Retinal pigment epithelial cell (primary cell): ENCODE measurements at regions not wholly inside any gene's neighbourhood (a gene's known extent, or its start where the extent isn't known, plus 50 kb on each side); places are given as distances from the start of the nearest gene placed in this dataset.

Source experiments
- DNase-seq: peaks from one replicate; pipeline ENCODE4 v3.0.0-alpha.2; 2010; ENCODE audit warnings: low read depth
- H3K4me3 ChIP-seq: 2 replicates; pipeline ENCODE4 v1.5.1; 2011; ENCODE audit warnings: mild to moderate bottlenecking, low read length, control low read depth, moderate library complexity
- TF ChIP-seq, protein P1 (sequence below): conservative IDR thresholded peaks from 2 replicates; pipeline ENCODE4 v1.5.1; 2011; ENCODE audit warnings: low read depth, low read length, control low read depth, inconsistent platforms

DNA sequence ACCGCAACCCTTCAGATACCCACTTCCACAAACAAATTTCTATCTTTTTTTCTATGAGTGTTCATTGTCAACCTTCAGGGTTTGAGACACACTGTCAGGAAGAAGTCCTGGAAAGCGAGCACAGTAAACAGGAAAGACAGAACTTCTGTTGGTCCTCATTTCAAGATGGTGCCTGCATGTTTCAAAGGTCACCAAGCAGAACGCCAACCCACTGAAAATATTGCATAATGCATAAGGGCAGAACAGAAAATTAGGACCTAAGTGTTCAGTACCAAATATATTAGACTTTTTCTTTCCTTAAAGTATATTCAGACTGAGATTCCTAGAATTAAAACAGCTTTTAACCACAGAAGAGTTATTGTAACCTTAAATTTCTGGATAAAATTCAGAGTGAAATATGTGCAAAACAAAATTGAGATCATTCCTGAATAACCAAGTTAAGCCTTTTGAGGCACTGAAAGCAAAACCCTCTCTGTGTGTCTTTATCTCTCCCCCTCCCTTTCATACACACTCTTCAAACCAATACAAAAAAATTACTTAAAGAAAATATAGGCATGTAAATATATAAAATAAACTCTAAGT is 387.8 kb upstream of the THBS1 start:
- TF ChIP-seq, protein P1, sequence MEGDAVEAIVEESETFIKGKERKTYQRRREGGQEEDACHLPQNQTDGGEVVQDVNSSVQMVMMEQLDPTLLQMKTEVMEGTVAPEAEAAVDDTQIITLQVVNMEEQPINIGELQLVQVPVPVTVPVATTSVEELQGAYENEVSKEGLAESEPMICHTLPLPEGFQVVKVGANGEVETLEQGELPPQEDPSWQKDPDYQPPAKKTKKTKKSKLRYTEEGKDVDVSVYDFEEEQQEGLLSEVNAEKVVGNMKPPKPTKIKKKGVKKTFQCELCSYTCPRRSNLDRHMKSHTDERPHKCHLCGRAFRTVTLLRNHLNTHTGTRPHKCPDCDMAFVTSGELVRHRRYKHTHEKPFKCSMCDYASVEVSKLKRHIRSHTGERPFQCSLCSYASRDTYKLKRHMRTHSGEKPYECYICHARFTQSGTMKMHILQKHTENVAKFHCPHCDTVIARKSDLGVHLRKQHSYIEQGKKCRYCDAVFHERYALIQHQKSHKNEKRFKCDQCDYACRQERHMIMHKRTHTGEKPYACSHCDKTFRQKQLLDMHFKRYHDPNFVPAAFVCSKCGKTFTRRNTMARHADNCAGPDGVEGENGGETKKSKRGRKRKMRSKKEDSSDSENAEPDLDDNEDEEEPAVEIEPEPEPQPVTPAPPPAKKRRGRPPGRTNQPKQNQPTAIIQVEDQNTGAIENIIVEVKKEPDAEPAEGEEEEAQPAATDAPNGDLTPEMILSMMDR: no peak
- no peak for DNase-seq
- no peak overlapping the region for H3K4me3 ChIP-seq

DNA sequence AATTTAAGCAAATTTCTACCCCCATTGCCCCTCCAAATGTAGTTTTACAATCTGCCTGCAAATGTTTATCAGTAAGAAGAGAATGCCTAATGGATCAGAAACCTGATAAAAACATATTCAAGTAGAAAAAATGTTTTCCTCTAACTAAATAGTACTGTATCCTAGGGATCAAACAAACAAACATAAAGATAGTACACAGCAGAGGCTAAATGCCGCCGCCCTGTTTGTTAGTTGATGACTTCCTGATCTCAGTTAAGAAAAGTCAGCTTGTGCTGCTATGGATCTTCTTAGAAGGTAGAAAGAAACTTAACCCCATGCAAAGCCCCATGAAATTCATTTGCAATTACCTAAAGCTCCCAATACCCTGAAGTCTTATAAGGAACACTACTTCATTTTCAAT is 387.3 kb upstream of the THBS1 start:
- DNase-seq: no peak
- H3K4me3 ChIP-seq: no peak overlapping the region
- TF ChIP-seq, protein P1: no peak

DNA sequence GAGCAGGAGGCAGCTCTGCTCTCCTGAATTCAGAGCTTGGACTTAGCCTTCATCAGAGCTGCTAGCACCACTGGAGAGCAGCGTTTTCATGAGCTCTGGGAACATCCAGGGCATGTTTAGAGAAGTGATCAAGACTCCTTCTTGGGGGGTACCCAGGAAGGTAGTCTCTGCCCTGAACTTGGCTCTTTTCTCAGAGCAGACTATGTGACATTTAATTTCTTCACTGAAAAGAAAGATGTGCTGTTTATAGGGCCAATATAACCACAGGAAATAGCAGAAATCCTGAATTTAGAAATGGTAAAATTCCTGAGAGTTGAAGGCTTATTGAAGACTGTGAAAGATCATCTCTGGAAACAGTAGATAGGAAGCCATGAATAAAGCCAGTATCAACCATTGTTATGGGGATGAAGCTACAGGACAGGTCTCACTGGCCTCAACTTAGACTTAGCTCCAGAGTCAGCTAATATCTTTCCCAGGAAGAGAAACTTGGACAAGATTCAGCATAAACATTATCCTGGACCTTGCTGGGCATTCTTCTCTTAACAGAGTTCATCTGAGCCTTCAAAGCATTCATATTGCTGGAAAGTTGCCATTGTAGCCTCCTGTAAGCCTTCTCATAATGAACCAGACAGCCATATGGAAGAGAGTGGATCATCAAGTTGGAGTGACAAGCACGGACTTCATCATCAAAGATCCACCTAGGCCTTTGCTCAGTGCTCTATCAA is 386.6 kb upstream of the THBS1 start:
- TF ChIP-seq, protein P1: no peak
- no peak for DNase-seq
- no peak overlapping the region for H3K4me3 ChIP-seq

DNA sequence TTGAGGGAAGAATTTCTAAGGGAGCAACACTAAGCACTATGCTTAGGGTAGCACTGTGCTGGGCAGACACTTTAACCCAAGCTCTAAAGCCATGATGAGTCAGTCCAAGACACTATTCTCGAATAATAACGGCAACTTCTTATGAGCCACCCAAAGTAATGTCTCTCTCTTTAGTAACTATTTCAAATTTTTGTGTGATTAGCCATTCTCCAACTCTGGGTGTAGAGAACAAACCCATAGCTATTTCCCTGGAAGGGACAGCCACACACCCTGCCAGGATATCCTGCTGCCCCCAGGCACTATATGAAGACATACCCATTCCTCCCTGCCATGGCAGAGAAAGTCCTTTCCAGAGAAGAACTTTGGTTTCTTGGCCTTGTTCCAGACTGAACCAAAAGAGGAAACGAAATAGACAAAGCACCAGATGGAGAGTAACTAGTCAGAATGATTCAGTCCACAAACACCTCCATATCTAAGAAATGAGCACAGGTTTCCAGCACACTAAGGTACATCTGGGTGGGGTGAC is 384.9 kb upstream of the THBS1 start:
- TF ChIP-seq, protein P1: no peak
- DNase-seq: no peak
- H3K4me3 ChIP-seq: no peak overlapping the region

DNA sequence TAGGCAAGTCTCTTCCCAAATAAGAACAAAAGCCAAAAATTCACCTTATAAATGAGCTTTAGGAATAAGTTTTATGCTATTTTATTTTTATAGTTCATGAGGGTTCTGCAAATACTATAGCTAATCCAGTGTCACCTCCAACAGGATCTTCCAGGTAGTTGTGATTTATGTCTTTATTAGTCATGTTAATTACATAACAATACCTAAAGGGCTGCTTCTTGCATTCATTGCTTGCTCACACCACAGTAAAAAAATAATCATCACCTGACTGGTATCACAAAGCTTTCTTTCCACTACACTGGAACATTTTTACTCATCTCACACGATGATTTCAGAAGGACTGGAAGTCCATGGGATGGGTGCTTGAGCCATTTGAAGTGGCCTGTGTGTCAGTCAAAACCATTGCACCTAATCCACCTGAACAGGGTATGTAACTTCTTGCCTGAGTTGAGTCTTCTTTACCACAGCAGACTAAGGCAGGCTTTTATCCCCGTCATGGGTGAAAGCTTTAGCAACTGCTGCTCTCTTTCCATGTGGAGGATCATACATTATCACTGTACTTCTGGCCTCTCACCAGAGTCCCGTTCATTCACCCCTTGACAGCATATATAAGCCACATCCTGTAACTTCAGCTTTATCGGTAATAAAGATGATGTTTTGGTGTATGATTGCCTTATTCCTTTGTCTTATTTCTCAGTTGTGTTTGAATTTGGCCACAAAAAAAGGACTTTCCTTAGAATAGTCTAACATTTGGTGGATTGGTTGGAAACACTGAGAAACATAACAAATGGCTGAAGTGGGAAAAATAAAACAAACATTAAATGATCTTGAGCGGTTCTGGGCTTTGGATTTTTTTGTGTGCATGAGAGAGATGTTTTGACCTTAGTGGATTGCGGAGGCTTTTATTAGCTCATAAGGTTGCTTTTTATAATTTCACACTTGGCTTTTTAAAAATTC is 382.6 kb upstream of the THBS1 start:
- no peak overlapping the region for H3K4me3 ChIP-seq
- TF ChIP-seq, protein P1: no peak
- no peak for DNase-seq

DNA sequence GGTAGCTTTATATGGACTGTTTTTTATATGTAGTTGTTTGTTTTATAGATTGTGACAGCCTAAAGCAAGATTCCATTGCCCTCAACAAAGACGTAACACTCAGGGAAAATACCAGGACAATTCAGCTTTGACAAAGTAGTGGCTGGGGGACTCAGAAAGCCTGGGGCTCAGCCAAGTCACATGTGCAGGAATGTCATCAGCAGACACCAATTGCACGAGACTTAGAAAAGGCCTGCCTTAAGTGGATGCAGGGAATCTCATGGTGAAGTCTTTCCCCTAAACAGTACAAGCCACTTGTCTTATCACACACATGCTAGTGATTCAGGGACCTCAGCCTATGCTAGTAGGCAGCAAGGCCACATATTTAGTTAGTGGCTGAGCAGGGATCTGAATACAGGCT is 381.8 kb upstream of the THBS1 start:
- no peak for DNase-seq
- no peak overlapping the region for H3K4me3 ChIP-seq
- TF ChIP-seq, protein P1: no peak
